OCI-LY7 (cell line): ENCODE measurements at regions not wholly inside any gene's neighbourhood (a gene's known extent, or its start where the extent isn't known, plus 50 kb on each side); places are given as distances from the start of the nearest gene placed in this dataset.

Source experiments
- BruUV-seq: library from RNA; stranded (reverse); fragments of 400-500 nt; replicated peaks from 2 replicates; lab custom pipeline; 2021; lab: Mats Ljungman, UMichigan
- CTCF ChIA-PET: fragments of 300-600 bp; sonication (Branson Sonifier 250); formaldehyde crosslinking; loops from one replicate; lab custom pipeline; 2022; ENCODE audit warnings: antibody characterized with exemption; ENCODE audit not compliant: unreplicated experiment; lab: Charles Lee
- POLR2A ChIA-PET: fragments of 300-600 bp; sonication (Branson Sonifier 250); formaldehyde crosslinking; loops from one replicate; lab custom pipeline; 2022; ENCODE audit warnings: antibody characterized with exemption; lab: Charles Lee
- DNase-seq: peaks from one replicate; pipeline ENCODE4 v3.0.0-alpha.2; 2015; ENCODE audit warnings: low spot score
- H2AFZ ChIP-seq: fragments of 200-600 bp; sonication (generic), shearing (Covaris generic); 2 replicates; pipeline ENCODE4 v1.6.1; 2014; ENCODE audit warnings: mild to moderate bottlenecking, antibody characterized with exemption, low read length, moderate library complexity
- H3K27ac ChIP-seq: fragments of 200-600 bp; sonication (generic); 2 replicates; pipeline ENCODE4 v1.5.1; 2014; ENCODE audit warnings: mixed run types, low read depth, mild to moderate bottlenecking, moderate library complexity, low read length, inconsistent platforms; ENCODE audit not compliant: poor library complexity, severe bottlenecking
- H3K36me3 ChIP-seq: fragments of 200-600 bp; sonication (generic); 2 replicates; pipeline ENCODE4 v1.6.1; 2014; ENCODE audit warnings: mild to moderate bottlenecking, antibody characterized with exemption, low read length, moderate library complexity, mixed read lengths; ENCODE audit not compliant: insufficient read depth
- H3K4me1 ChIP-seq: fragments of 200-600 bp; sonication (generic); 2 replicates; pipeline ENCODE4 v1.5.1; 2014; ENCODE audit warnings: mild to moderate bottlenecking, low read length; ENCODE audit not compliant: insufficient read depth, poor library complexity, severe bottlenecking
- H3K4me2 ChIP-seq: fragments of 200-600 bp; sonication (generic); 2 replicates; pipeline ENCODE4 v1.6.1; 2014; ENCODE audit warnings: mild to moderate bottlenecking, low read length
- H3K4me3 ChIP-seq: fragments of 200-600 bp; sonication (generic); 2 replicates; pipeline ENCODE4 v1.5.1; 2014; ENCODE audit warnings: mild to moderate bottlenecking, low read depth, low read length; ENCODE audit not compliant: poor library complexity, severe bottlenecking
- H3K79me2 ChIP-seq: fragments of 200-600 bp; sonication (generic); 2 replicates; pipeline ENCODE4 v1.6.1; 2016; ENCODE audit warnings: low read depth, mild to moderate bottlenecking, low read length, moderate library complexity, mixed read lengths; ENCODE audit not compliant: insufficient read depth
- H3K9me2 ChIP-seq: fragments of 200-600 bp; sonication (generic); 2 replicates; pipeline ENCODE4 v1.6.1; 2016; ENCODE audit warnings: mild to moderate bottlenecking, low read length, mixed read lengths; ENCODE audit not compliant: insufficient read depth
- H3K9me3 ChIP-seq: fragments of 200-600 bp; sonication (generic); 2 replicates; pipeline ENCODE4 v1.6.1; 2014; ENCODE audit warnings: mild to moderate bottlenecking, mixed run types, low read length, mixed read lengths
- H4K20me1 ChIP-seq: fragments of 200-600 bp; sonication (generic); 2 replicates; pipeline ENCODE4 v1.6.1; 2014; ENCODE audit warnings: mild to moderate bottlenecking, antibody characterized with exemption, low read length, moderate library complexity, mixed read lengths; ENCODE audit not compliant: insufficient read depth
- EZH2phosphoT487 ChIP-seq: fragments of 200-600 bp; sonication (generic); IDR thresholded peaks from 2 replicates; pipeline ENCODE4 v1.6.1; 2018; ENCODE audit warnings: low read depth, borderline replicate concordance, mild to moderate bottlenecking, mixed run types, antibody characterized with exemption, low read length, moderate library complexity, mixed read lengths
- intact Hi-C: fragments of 100-400 bp; cut with micrococcal nuclease; formaldehyde crosslinking; loops from one replicate; pipeline ENCODE4 v1.10.0; 2022; ENCODE audit not compliant: unreplicated experiment
- TF ChIP-seq, protein P1 (sequence below): fragments of 200-600 bp; sonication (generic); conservative IDR thresholded peaks from 2 replicates; pipeline ENCODE4 v1.5.1; 2014; ENCODE audit warnings: mild to moderate bottlenecking, antibody characterized with exemption, low read length, moderate library complexity, mixed read lengths

GRCh38 chr18:22734105-22734661 lies 198.9 kb upstream of the RBBP8 start:
- BruUV-seq, result no TSS peak

GRCh38 chr18:22734791-22735627 lies 198.1 kb upstream of the RBBP8 start:
- CTCF ChIA-PET, result no interaction called here

More at GRCh38 chr18:22734105-22734661, 198.9 kb upstream of the RBBP8 start:
- ChIA-PET POLR2A (no interaction called here), CTCF (no interaction called here)
- TF ChIP-seq, protein P1, sequence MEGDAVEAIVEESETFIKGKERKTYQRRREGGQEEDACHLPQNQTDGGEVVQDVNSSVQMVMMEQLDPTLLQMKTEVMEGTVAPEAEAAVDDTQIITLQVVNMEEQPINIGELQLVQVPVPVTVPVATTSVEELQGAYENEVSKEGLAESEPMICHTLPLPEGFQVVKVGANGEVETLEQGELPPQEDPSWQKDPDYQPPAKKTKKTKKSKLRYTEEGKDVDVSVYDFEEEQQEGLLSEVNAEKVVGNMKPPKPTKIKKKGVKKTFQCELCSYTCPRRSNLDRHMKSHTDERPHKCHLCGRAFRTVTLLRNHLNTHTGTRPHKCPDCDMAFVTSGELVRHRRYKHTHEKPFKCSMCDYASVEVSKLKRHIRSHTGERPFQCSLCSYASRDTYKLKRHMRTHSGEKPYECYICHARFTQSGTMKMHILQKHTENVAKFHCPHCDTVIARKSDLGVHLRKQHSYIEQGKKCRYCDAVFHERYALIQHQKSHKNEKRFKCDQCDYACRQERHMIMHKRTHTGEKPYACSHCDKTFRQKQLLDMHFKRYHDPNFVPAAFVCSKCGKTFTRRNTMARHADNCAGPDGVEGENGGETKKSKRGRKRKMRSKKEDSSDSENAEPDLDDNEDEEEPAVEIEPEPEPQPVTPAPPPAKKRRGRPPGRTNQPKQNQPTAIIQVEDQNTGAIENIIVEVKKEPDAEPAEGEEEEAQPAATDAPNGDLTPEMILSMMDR, result no peak
- TF ChIP-seq EZH2phosphoT487, result no peak
- intact Hi-C loops, result no loop called here
- no peaks in the 10 kb centered on the region for H3K9me3 ChIP-seq
- no peaks in the 10 kb centered on the region for H3K36me3 ChIP-seq
- no peaks in the 10 kb centered on the region for H3K9me2 ChIP-seq
- no peak for DNase-seq
- H2AFZ ChIP-seq, result no peak overlapping the region
- no peak overlapping the region for H3K27ac ChIP-seq
- H3K4me2 ChIP-seq, result no peak overlapping the region
- no peaks in the 10 kb centered on the region for H4K20me1 ChIP-seq
- no peak overlapping the region for H3K4me3 ChIP-seq
- no peaks in the 10 kb centered on the region for H3K4me1 ChIP-seq
- no peaks in the 10 kb centered on the region for H3K79me2 ChIP-seq

More at GRCh38 chr18:22734791-22735627, 198.1 kb upstream of the RBBP8 start:
- TF ChIP-seq, protein P1, result no peak
- no peak for TF ChIP-seq EZH2phosphoT487
- intact Hi-C loops, result no loop called here
- Histone ChIP-seq H3K36me3 (no peaks in the 10 kb centered on the region), H2AFZ (no peak overlapping the region), H3K4me2 (no peak overlapping the region), H3K79me2 (no peaks in the 10 kb centered on the region), H3K27ac (no peak overlapping the region), H3K9me2 (no peaks in the 10 kb centered on the region), H3K9me3 (no peaks in the 10 kb centered on the region), H3K4me1 (no peaks in the 10 kb centered on the region), H3K4me3 (no peak overlapping the region), H4K20me1 (no peaks in the 10 kb centered on the region)
- no peak for DNase-seq
- BruUV-seq, result no TSS peak
- POLR2A ChIA-PET, result interaction anchor here (0.6 kb wide), 1 partner anchor 1501 kb away, joined by 4 read pairs; no protein-coding TSS in a partner anchor
